Prostate gland (tissue), 2 donors: ENCODE measurements at regions not wholly inside any gene's neighbourhood (a gene's known extent, or its start where the extent isn't known, plus 50 kb on each side); places are given as distances from the start of the nearest gene placed in this dataset.

Experiments used
- CTCF ChIP-seq, 4 experiments: fragments of 200-600 bp in 2 of 4; fragments of 450-650 bp in 2 of 4; sonication (generic) in 2 of 4; IDR thresholded peaks; 1 replicate in 3 of 4; 2 replicates in 1 of 4; pipeline ENCODE4 v1.5.1; 2016 to 2019; ENCODE audit warnings: antibody characterized with exemption in 4 of 4, mild to moderate bottlenecking in 2 of 4, moderate library complexity in 2 of 4
- POLR2A ChIP-seq: fragments of 450-650 bp; IDR thresholded peaks from one replicate; pipeline ENCODE4 v1.6.1; 2016; ENCODE audit warnings: antibody characterized with exemption, mild to moderate bottlenecking

DNA sequence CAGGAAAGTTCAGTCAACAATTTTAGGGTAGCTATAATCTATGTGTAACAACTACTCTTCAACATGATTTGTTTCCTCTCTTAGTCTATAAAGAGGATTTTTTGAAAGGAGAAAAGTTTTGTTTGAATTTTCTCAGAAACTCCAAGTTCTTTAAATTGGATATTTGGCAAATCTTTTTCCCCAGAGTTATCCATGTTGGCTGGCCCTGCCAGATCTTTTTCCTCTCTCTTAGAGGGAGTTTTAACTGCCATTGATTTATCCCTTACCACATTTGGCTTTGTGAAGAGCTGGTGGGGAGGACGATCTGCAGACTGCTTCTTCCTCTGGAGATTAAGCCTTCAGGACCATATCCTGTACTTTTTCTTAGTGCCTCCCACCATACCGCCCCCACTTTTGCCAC lies 64.9 kb upstream of the ROPN1 start:
- TF ChIP-seq CTCF (IDR thresholded peaks at IDR 0.05): no peak
- TF ChIP-seq POLR2A: no peak
